Hematopoietic multipotent progenitor cell treated with erythropoietin and hydrocortisone succinate and interleukin-3 and kit ligand, for 4 days (in vitro differentiated cells): ENCODE measurements at regions not wholly inside any gene's neighbourhood (a gene's known extent, or its start where the extent isn't known, plus 50 kb on each side); places are given as distances from the start of the nearest gene placed in this dataset.

Experiments
- DNase-seq: peaks from one replicate; pipeline ENCODE4 v3.0.0-alpha.2; 2015

GRCh38 chr1:244197851-244198375 is 146.8 kb downstream of the ZBTB18 start:
- DNase-seq = no peak

GRCh38 chr1:244199902-244200301 is 148.8 kb downstream of the ZBTB18 start:
- no peak for DNase-seq

DNA sequence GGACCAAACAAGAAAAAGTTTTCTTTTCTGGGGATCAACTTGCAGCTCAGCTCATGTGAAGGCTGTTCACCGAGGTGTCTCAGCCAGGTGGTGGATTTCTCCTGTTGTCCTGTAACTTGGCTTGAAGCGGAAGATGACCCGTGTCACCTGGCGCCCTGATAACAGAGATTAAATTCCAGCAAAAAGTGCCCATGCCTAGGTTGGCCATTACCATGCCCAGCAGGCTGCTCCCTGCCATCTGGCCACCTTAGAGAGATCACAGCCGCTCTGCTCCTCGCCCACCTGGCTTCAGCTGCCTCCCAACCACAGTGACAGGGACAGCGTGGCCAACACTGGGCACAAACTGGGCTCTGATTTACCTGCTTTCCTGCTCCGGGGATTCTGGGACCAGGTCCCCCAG is 149.5 kb downstream of the ZBTB18 start:
- no peak for DNase-seq

DNA sequence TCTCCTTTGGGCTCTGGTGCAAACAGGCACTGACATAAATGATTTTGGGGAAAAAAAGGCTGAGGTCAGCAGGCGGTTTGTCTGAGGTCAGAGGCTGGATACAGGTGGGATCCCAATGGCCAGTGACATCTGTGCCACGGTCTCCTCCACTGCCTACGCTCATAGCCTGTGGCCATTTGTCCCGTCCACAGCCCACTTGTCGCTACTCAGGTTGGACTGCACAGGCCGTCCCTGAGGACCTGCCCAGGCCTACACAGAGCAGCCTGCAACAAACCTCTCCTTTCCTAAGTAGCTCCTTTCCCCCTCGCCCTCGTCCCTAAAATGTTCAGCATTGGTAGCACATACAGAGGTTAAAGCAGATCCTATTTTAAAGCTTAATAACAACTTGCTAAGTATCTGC is 150.7 kb downstream of the ZBTB18 start:
- no peak for DNase-seq

GRCh38 chr1:244204004-244204403 is 152.9 kb downstream of the ZBTB18 start:
- no peak for DNase-seq

DNA sequence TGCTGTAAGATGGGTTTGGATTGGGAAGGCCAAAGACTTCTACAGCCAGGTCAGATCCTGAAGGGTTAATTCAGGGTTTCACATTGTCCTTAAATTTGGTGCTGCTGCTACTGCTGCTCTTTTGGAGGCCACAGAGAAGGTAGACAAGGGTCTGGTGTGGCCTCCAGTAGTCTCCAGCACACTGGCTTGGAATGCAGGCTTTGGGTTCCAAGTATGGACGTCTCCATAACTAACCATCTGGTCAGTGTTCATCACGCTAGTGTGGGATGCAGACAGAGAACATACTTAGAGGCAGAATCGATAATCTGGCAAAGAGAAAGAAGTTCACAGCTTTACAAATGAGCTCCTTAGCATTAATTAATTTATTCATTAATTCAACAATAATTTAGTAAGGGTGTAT is 154.1 kb downstream of the ZBTB18 start:
- DNase-seq = no peak

- DNase-seq = no peak
Observed at GRCh38 chr1:244205906-244206305, 154.8 kb downstream of the ZBTB18 start.

DNA sequence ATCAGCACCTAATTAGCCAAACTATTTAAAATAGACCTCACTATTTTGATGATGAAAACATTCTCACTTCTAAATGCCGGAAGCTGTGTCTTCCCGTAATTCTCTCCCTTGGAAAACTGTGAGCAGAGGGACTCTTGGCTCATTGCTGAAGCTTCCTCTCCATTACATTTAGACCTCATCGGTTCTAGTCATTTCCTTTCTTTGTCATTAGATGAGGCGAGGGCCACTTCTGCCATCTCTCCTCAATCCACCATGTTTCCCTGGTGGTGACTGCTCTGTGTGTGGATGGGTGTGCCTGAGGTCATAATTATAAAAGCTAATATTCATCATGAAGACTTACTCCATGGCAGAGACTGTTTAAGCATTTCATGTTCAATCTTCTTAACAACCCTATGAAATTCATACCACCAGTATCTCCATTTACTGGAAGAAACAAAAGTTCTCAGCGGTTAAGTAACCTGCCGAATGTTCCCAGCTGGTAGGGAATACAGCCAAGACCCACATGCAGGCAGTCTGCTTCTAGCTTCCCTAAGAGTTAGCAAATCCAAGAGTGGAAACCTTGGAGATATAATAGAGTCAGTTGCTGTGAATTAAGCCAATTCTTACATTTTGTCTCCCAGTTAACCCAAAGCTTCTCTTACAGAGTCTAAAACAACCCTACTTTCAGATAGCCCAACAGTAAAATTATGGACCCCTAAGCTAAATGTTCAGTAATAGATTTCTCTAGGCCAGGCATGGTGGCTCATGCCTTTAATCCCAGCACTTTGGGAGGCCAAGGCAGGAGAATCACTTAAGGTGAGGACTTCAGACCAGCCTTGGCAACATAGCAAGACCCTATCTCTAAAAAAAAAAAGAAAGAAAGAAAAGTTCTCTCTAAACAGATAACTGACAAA is 156.2 kb downstream of the ZBTB18 start:
- DNase-seq = no peak

DNA sequence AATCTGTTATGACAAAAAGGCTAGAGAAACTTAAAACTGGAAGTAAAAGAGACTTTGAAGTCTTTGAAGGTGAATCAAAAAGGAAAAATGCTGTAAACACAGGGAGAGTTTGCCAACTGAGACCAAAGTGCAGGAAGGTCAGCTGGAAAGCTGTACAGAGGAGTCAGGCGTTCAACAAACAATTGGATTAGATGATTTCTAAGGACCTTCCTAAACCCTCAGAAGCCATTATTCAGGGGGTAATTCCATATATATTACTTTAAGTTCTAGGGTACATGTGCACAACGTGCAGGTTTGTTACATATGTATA is 156.8 kb downstream of the ZBTB18 start:
- DNase-seq = no peak

GRCh38 chr1:244209955-244210354 is 158.9 kb downstream of the ZBTB18 start:
- DNase-seq = peak; percentile 42

DNA sequence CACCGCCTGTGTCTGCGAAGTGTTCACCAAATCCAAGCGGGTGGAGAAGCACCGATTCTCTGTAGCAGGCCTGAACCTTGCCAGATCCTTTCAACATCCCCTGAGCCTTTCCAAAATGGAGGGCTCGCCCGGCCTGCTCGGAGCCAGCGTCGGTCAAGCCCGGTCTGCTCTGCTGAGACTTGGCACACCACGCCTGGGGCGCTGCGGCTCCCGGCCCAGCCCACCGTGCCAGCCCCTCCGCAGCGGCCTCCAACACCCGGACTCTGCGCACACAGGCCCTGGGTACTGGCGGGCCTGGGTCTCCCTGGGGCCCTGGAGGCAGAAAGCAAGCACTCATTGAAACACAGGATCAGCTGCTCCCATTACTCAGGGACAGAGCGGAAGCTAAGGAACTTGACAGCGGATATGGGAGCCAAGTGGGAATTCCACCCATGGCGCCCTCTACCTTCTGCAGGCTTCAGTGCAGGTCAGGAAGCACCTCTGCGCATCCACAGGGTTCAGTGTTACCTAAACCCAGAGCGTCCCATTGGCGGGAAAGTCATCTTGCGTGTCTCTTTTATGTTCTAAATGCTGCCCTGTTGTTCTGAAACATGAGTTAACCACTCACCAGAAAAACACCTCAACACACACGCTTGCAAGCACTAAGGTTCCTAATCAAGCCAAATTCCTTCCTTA is 159.9 kb downstream of the ZBTB18 start:
- no peak for DNase-seq

DNA sequence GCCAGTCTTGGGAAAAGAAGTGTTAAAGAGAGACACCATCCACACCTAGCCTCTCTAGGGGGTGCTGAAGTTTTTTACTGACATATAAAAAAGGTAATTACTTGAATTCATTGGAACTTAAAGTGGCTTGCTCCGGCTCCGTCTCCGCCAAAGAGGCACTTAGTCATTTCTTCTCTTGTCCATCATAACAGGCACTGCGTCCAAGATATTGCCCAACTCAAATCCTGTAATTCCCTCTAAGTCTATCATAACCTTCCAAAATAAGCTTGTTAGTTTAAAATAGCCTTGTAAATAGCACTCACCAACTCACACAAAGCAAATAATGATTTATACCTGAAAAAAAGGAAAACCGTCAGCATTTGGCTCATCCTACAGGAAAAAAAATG is 160.5 kb downstream of the ZBTB18 start:
- no peak for DNase-seq

DNA sequence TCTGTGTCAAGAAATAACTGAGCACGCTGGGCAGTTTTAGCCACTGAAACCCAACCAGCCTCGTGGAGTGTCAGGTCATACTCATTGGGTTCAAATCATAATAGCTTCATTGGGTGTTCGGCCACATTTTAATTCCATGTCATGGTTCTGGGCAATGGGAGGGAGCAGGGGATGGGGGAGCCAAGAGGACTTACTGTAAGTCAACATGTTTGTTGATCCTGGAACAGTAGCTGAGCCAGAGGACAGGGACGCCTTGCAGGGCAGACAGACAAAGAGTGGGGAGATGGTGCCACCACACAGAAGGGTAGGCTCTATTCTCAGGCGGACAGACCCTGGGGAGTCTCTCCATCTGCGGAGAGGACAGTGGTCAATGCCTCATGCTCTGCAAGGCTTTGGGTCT is 161.1 kb downstream of the ZBTB18 start:
- DNase-seq = no peak

GRCh38 chr1:244212797-244213475 is 161.9 kb downstream of the ZBTB18 start:
- no peak for DNase-seq

DNA sequence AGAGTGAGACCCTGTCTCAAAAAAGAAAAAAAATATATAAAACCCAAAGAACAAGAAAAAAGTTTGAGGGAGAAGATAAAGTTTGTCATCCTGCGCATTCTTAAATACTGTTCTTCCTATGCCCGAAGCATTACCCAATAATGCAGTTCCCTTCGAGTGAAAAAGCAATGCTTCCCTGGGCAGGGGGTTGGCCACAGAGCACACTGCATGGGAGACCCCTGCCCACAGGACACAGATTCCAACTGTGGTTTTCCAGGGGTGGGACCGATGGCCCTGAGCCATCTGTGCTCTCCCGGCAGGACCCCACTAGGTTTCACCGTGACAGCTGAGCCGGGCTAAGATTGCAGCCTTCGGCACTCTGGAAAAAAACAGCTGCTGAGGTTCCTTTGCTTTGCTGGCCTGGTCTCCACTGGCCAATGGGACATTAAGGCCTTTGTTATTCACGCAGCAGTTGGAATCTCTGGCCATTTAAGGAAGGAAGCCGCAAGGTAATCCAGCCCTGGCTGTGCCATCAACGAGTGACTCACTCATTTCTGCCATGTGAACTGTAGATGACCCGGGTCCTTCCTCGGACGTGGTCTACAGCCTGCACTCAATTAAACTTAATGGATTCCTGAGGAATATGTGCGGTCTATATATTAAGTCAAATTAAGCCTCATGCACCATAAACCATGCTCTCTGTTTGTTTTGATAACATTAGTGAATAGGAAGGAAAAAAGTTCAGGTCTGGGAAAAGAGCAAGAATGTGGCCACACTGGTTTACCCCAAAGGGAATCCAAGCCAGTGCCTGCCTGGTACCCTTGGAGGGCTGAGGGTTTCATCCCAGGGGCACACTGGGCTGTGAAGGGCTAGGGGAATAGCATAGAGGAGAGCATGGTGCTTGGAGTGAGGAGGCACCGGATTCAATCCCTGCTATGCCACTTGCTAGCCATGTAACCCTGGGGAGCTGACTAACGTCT is 163.2 kb downstream of the ZBTB18 start:
- DNase-seq = no peak

GRCh38 chr1:244216836-244217235 is 165.8 kb downstream of the ZBTB18 start:
- no peak for DNase-seq

DNA sequence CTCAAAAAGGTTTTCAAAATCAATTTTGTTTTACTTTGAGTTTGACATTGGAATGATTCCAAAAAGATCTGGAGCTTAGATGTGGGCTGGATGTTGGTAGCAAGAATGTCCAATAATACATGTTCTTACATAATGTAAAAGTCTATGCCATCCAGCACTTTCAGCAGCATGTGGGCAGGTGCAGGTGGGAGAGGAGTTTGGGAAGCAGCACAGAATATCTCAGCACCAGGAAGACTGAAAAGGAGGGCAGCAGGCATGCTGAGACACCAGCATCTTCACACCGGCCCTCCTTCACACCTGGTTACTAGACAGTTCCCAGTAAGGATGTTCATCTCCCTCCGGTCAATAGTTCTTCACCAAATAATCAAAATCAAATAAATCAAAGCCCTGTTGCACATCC is 166.6 kb downstream of the ZBTB18 start:
- no peak for DNase-seq

DNA sequence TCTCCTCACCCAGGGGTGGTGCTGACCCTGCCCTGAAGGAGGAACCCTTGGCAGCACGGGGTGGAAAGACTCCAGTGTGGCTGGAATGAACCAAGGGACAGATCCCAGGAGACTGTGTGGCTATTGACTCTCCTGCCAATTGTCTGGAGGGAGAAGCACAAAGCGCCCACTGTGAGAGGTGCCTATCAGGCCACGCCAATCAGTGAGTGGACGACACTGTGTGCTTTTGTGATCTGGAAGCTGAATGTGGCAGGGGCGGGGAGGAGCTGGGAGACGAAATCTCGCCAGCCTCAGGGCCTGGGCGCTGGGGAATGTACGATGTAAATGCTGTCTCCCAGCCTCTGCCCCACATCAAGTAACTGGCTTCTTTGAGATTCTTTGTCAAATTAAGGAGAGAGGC is 167.1 kb downstream of the ZBTB18 start:
- no peak for DNase-seq

DNA sequence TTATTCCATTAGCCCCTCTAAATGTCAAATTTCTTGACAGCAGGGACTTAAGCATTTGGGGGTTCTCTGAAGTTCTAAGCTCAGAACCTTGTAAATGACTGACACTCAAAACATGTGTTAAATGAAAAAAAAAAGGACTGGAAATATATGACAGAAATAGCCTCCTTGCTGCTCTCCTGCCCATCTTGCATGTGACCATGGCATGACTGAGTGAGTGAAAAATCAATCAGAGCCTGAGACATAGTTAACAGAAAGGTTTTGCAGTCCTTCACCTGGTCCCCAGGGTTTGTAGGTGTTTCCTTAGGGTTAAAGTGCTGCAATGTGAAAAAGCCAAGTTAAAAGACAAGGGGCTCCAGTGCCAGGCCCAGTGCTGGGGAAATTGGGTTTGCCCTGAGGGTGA is 168.1 kb downstream of the ZBTB18 start:
- DNase-seq = no peak

DNA sequence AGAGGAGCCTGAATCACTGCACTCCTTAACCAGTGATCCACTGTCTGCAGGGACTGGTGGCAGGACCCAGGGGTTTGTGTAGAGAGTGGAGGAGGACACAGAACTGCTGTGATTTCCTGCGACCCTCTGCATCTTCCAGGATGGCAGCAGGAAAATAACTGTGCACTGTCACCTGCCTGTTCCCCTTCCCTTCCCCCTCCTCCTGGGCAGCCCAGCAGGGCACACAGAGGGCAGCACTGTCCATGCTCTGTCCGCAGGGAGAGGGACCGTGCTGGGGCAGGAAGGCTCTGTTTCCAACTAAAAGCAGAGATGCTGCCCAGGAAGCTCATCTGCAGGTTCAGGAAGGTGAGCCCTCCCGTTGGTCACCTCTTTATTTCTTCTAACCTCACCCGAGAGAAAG is 168.7 kb downstream of the ZBTB18 start:
- DNase-seq = no peak

DNA sequence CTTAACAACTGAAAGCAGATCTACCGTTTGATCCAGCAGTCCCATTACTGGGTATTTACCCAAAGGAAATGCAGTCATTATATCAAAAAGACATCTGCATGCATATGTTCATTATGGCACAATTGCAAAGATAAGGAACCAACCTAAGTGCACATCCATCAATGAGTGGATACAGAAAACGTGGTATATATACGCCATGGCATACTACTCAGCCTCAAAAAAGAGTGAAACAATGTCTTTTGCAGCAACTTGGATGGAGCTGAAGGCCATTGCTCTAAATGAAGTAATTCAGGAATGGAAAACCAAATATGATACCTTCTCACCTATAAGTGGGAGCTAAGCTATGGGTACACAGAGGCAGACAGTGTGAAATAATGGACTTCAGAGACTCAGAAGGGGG is 169.3 kb downstream of the ZBTB18 start:
- DNase-seq = no peak

GRCh38 chr1:244221991-244222390 is 170.9 kb downstream of the ZBTB18 start:
- DNase-seq = no peak
